ENCODE measurements at regions not wholly inside any gene's neighbourhood (a gene's known extent, or its start where the extent isn't known, plus 50 kb on each side); places are given as distances from the start of the nearest gene placed in this dataset.
"Not testable (repeated sequence)": the region's sequence is repeated elsewhere in the genome, so short reads cannot be mapped to it uniquely, and the experiment has no call there.

- DNase-seq (ENCODE audit: low read depth), result peak; percentile 21
These were observed 286.6 kb downstream of the TENT5A start for GRCh38 chr6:81465859-81466258.

GRCh38 chr6:81456416-81456815, 296.1 kb downstream of the TENT5A start:
- DNase-seq (ENCODE audit: low read depth), result no peak

GRCh38 chr6:81455641-81456040, 296.8 kb downstream of the TENT5A start:
- no peak for DNase-seq (ENCODE audit: low read depth)

- peak; percentile 66 for DNase-seq (ENCODE audit: low read depth)
These were observed 300.7 kb downstream of the TENT5A start for GRCh38 chr6:81451787-81452186.

- peak; percentile 76 for DNase-seq (ENCODE audit: low read depth)
These were observed 302.3 kb downstream of the TENT5A start for GRCh38 chr6:81450180-81450579.

GRCh38 chr6:81446509-81446908, 306.0 kb downstream of the TENT5A start:
- no peak for DNase-seq (ENCODE audit: low read depth)

GRCh38 chr6:81439417-81439816, 313.1 kb downstream of the TENT5A start:
- no peak for DNase-seq (ENCODE audit: low read depth)

- DNase-seq (ENCODE audit: low read depth), result no peak
These were observed 315.5 kb downstream of the TENT5A start for GRCh38 chr6:81436990-81437389.

- DNase-seq (ENCODE audit: low read depth), result no peak
These were observed 339.2 kb downstream of the TENT5A start for GRCh38 chr6:81413306-81413705.

GRCh38 chr6:81401970-81402690, 350.4 kb downstream of the TENT5A start:
- no peak for DNase-seq (ENCODE audit: low read depth)

- DNase-seq (ENCODE audit: low read depth), result no peak
These were observed 355.6 kb downstream of the TENT5A start for GRCh38 chr6:81396916-81397315.

GRCh38 chr6:81387163-81387562, 365.3 kb downstream of the TENT5A start:
- DNase-seq (ENCODE audit: low read depth), result peak; percentile 15

- no peak for DNase-seq (ENCODE audit: low read depth)
These were observed 367.6 kb downstream of the TENT5A start for GRCh38 chr6:81384921-81385320.

- DNase-seq (ENCODE audit: low read depth), result no peak
These were observed 369.0 kb downstream of the TENT5A start for GRCh38 chr6:81383472-81383871.

- DNase-seq (ENCODE audit: low read depth), result no peak
These were observed 369.6 kb downstream of the TENT5A start for GRCh38 chr6:81382852-81383251.

- no peak for DNase-seq (ENCODE audit: low read depth)
These were observed 371.0 kb downstream of the TENT5A start for GRCh38 chr6:81381382-81381916.

- DNase-seq (ENCODE audit: low read depth), result no peak
These were observed 371.7 kb downstream of the TENT5A start for GRCh38 chr6:81380718-81381338.

GRCh38 chr6:81376745-81377144, 375.7 kb downstream of the TENT5A start:
- DNase-seq (ENCODE audit: low read depth), result no peak

GRCh38 chr6:81373414-81373813, 379.1 kb downstream of the TENT5A start:
- no peak for DNase-seq (ENCODE audit: low read depth)

- DNase-seq (ENCODE audit: low read depth), result no peak
These were observed 380.6 kb downstream of the TENT5A start for GRCh38 chr6:81371930-81372329.

- DNase-seq (ENCODE audit: low read depth), result peak; percentile 38
These were observed 385.5 kb downstream of the TENT5A start for GRCh38 chr6:81366972-81367371.

- DNase-seq (ENCODE audit: low read depth), result peak; percentile 34
These were observed 390.2 kb downstream of the TENT5A start for GRCh38 chr6:81362246-81362645.

- DNase-seq (ENCODE audit: low read depth), result no peak
These were observed 399.2 kb downstream of the TENT5A start for GRCh38 chr6:81353262-81353661.

GRCh38 chr6:81344026-81344425, 408.5 kb downstream of the TENT5A start:
- not testable (repeated sequence) for DNase-seq (ENCODE audit: low read depth)

Data from fibroblast of gingiva (primary cell).